K562 (cell line): ENCODE measurements at regions not wholly inside any gene's neighbourhood (a gene's known extent, or its start where the extent isn't known, plus 50 kb on each side); places are given as distances from the start of the nearest gene placed in this dataset.

ENCODE experiments used
- ATAC-seq: fragments of 200-7000 bp; cut with Tn5 transposase; 3 replicates; pipeline ENCODE4 v1.9.1; 2020; ENCODE audit warnings: moderate library complexity
- BruUV-seq: library from RNA; stranded (reverse); fragments of 400-500 nt; replicated peaks from 2 replicates; lab custom pipeline; 2021; lab: Mats Ljungman, UMichigan
- CTCF ChIA-PET: fragments of 300-600 bp; formaldehyde crosslinking; extraction: SDS; loops from one replicate; lab custom pipeline; 2021; ENCODE audit warnings: low intra/inter-chr PET ratio; lab: Yijun Ruan, JAX
- POLR2A ChIA-PET: fragments of 300-600, 350-650 bp; sonication (Branson Sonifier 250); formaldehyde crosslinking; extraction: SDS; loops from one replicate; lab custom pipeline; 2021; ENCODE audit warnings: antibody characterized with exemption, inconsistent platforms; lab: Yijun Ruan, JAX
- DNase-seq, 4 experiments: peaks; one replicate each; pipeline versions ENCODE4 v3.0.0 to v3.0.0-alpha.2; 2011 to 2018; ENCODE audit warnings: low spot score in 3 of 4, mixed read lengths in 3 of 4; ENCODE audit errors: extremely low read depth in 1 of 4
- FAIRE-seq: peaks from 2 replicates; lab custom pipeline; 2011; peaks lifted over from hg19 to GRCh38; lab: Jason Lieb, UNC
- H2AFZ ChIP-seq: 2 replicates; pipeline ENCODE4 v1.6.0; 2011; ENCODE audit warnings: low read depth, low read length, control low read depth, inconsistent platforms
- H3K27ac ChIP-seq: fragments of 200-600 bp; 3 replicates; pipeline ENCODE4 v1.8.0; 2011; ENCODE audit warnings: low read depth, mild to moderate bottlenecking, control low read depth, inconsistent platforms, low read length, moderate library complexity, mixed read lengths; ENCODE audit errors: extremely low read depth
- H3K27me3 ChIP-seq, 2 experiments: fragments of 300-600 bp in 1 of 2; 2 replicates in 1 of 2; 3 replicates in 1 of 2; pipeline versions ENCODE4 v1.6.0 to v1.8.0; 2011; ENCODE audit warnings: inconsistent platforms in 2 of 2, low read length in 2 of 2, mild to moderate bottlenecking in 1 of 2, mixed read lengths in 1 of 2, moderate library complexity in 1 of 2; ENCODE audit not compliant: control insufficient read depth in 2 of 2, insufficient read depth in 2 of 2
- H3K36me3 ChIP-seq: fragments of 300-600 bp; 3 replicates; pipeline ENCODE4 v1.8.0; 2011; ENCODE audit warnings: mild to moderate bottlenecking, low read length, inconsistent platforms; ENCODE audit not compliant: control insufficient read depth, insufficient read depth
- H3K4me1 ChIP-seq, 2 experiments: fragments of 200-600 bp in 1 of 2; replicated peaks in 1 of 2; 2 replicates in 1 of 2; 3 replicates in 1 of 2; pipeline versions ENCODE4 v1.5.1 to v1.8.0; 2011; ENCODE audit warnings: inconsistent platforms in 2 of 2, low read length in 2 of 2, mild to moderate bottlenecking in 1 of 2, mixed read lengths in 1 of 2, moderate library complexity in 1 of 2; ENCODE audit not compliant: control insufficient read depth in 2 of 2, insufficient read depth in 2 of 2
- H3K4me2 ChIP-seq: 2 replicates; pipeline ENCODE4 v1.6.1; 2011; ENCODE audit warnings: low read length, control low read depth, inconsistent platforms, mixed read lengths; ENCODE audit not compliant: insufficient read depth
- H3K4me3 ChIP-seq: fragments of 200-600 bp; sonication (generic), shearing (Covaris generic); 2 replicates; pipeline ENCODE4 v1.5.1; 2016; ENCODE audit warnings: control low read depth, inconsistent platforms
- H3K79me2 ChIP-seq: fragments of 200-600 bp; 3 replicates; pipeline ENCODE4 v1.8.0; 2011; ENCODE audit warnings: low read length, inconsistent platforms; ENCODE audit not compliant: control insufficient read depth, insufficient read depth
- H3K9ac ChIP-seq, 2 experiments: 2 replicates each; pipeline versions ENCODE4 v1.6.0 to v1.6.1; 2011; ENCODE audit warnings: low read depth in 2 of 2, low read length in 2 of 2, control low read depth in 1 of 2, inconsistent platforms in 1 of 2, mild to moderate bottlenecking in 1 of 2, mixed read lengths in 1 of 2; ENCODE audit not compliant: insufficient read depth in 1 of 2
- H3K9me1 ChIP-seq: one replicate; pipeline ENCODE4 v1.6.0; 2011; ENCODE audit warnings: inconsistent platforms, mild to moderate bottlenecking, low read length, moderate library complexity; ENCODE audit not compliant: control insufficient read depth, insufficient read depth
- H3K9me3 ChIP-seq: replicated peaks from 2 replicates; pipeline ENCODE4 v1.5.1; 2011; ENCODE audit warnings: low read depth, low read length, inconsistent platforms; ENCODE audit not compliant: control insufficient read depth, insufficient read depth
- H4K20me1 ChIP-seq: replicated peaks from 2 replicates; pipeline ENCODE4 v1.6.1; 2011; ENCODE audit warnings: low read length, inconsistent platforms, mixed read lengths; ENCODE audit not compliant: control insufficient read depth, insufficient read depth
- DIDO1 ChIP-seq: fragments of 450-650 bp; IDR thresholded peaks from 2 replicates; pipeline ENCODE4 v1.6.1; 2016; ENCODE audit warnings: low read depth, missing biosample characterization, missing genetic modification characterization
- MCM2 ChIP-seq: fragments of 450-650 bp; IDR thresholded peaks from 2 replicates; pipeline ENCODE4 v1.6.1; 2017; ENCODE audit warnings: low read depth, mild to moderate bottlenecking
- NFATC3 ChIP-seq: fragments of 450-650 bp; IDR thresholded peaks from 2 replicates; pipeline ENCODE4 v1.6.1; 2017; ENCODE audit warnings: mild to moderate bottlenecking
- SIN3B ChIP-seq: fragments of 450-650 bp; IDR thresholded peaks from 2 replicates; pipeline ENCODE4 v1.6.1; 2017; ENCODE audit warnings: low read depth, mild to moderate bottlenecking, moderate library complexity
- ZNF644 ChIP-seq: fragments of 200-800 bp; sonication (Bioruptor generic); IDR thresholded peaks from 2 replicates; pipeline ENCODE4 v1.6.1; 2016; ENCODE audit warnings: low read depth, missing genetic modification characterization, missing compliant biosample characterization
- in situ Hi-C: fragments of 300-500 bp; cut with MboI; formaldehyde crosslinking; loops from 4 replicates; pipeline ENCODE4 v1.15.0; 2018; ENCODE audit warnings: inconsistent platforms, mixed read lengths
- intact Hi-C: fragments of 100-400 bp; cut with micrococcal nuclease; formaldehyde crosslinking; loops from 2 replicates; pipeline ENCODE4 v1.14.2; 2022
- TF ChIP-seq, protein P1 (sequence below): sonication (generic); formaldehyde crosslinking; IDR thresholded peaks from 2 replicates; pipeline ENCODE4 v1.8.1; 2023; ENCODE audit warnings: mild to moderate bottlenecking, missing genetic modification reagents
- TF ChIP-seq, protein P2 (sequence below), 2 experiments: fragments of 450-650 bp; conservative IDR thresholded peaks; 2 replicates each; pipeline ENCODE4 v1.6.1; 2017; ENCODE audit warnings: mild to moderate bottlenecking in 2 of 2, moderate library complexity in 2 of 2
- TF ChIP-seq, protein P3 (sequence below): fragments of 200-800 bp; sonication (Bioruptor generic); IDR thresholded peaks from 2 replicates; pipeline ENCODE4 v1.6.1; 2016; ENCODE audit warnings: missing genetic modification characterization, missing compliant biosample characterization

DNA sequence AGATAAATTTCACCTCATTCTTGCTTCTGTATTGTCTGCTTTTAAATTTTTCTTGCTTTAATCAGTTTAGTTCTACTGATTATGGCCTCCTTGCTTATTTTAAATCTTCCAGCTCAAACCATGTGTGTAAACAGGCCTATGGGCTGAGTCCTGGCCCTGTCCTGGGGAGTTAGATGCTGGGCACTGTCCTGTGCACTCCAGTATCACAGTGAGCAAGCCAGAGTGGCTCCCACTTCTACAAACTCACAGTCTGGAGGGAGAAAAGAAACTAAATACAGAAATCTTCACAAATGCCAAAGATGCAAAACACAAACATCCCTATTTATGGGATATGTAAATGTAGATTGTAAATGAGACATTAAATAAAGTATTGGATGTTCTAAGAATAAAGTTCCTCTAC lies 101.1 kb upstream of the POGK start:
- ChIA-PET CTCF (no interaction called here), POLR2A (interaction anchor here (0.6 kb wide), 1 partner anchor 212 kb away, joined by 3 read pairs; no protein-coding TSS in a partner anchor)
- Histone ChIP-seq H3K4me3 (no peak overlapping the region), H3K27me3 (no peaks in the 10 kb centered on the region), H3K4me1 (no peaks in the 10 kb centered on the region), H3K79me2 (no peaks in the 10 kb centered on the region), H3K4me2 (no peak overlapping the region), H3K9me3 (no peaks in the 10 kb centered on the region), H2AFZ (no peak overlapping the region), H4K20me1 (no peaks in the 10 kb centered on the region), H3K36me3 (no peaks in the 10 kb centered on the region), H3K9me1 (no peaks in the 10 kb centered on the region), H3K9ac (no peak overlapping the region), H3K27ac (no peak overlapping the region)
- in situ Hi-C loops = loop anchor here (10.0 kb wide), 1 partner anchor 263 kb away; no protein-coding TSS in a partner anchor
- no peak for DNase-seq
- no TSS peak for BruUV-seq
- TF ChIP-seq, protein P1, sequence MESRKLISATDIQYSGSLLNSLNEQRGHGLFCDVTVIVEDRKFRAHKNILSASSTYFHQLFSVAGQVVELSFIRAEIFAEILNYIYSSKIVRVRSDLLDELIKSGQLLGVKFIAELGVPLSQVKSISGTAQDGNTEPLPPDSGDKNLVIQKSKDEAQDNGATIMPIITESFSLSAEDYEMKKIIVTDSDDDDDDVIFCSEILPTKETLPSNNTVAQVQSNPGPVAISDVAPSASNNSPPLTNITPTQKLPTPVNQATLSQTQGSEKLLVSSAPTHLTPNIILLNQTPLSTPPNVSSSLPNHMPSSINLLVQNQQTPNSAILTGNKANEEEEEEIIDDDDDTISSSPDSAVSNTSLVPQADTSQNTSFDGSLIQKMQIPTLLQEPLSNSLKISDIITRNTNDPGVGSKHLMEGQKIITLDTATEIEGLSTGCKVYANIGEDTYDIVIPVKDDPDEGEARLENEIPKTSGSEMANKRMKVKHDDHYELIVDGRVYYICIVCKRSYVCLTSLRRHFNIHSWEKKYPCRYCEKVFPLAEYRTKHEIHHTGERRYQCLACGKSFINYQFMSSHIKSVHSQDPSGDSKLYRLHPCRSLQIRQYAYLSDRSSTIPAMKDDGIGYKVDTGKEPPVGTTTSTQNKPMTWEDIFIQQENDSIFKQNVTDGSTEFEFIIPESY (CRISPR knock-in tag) = no peak
- TF ChIP-seq SIN3B (no peak), NFATC3 (no peak), MCM2 (no peak), ZNF644 (tag) (no peak), DIDO1 (tag) (no peak)
- TF ChIP-seq, protein P2, sequence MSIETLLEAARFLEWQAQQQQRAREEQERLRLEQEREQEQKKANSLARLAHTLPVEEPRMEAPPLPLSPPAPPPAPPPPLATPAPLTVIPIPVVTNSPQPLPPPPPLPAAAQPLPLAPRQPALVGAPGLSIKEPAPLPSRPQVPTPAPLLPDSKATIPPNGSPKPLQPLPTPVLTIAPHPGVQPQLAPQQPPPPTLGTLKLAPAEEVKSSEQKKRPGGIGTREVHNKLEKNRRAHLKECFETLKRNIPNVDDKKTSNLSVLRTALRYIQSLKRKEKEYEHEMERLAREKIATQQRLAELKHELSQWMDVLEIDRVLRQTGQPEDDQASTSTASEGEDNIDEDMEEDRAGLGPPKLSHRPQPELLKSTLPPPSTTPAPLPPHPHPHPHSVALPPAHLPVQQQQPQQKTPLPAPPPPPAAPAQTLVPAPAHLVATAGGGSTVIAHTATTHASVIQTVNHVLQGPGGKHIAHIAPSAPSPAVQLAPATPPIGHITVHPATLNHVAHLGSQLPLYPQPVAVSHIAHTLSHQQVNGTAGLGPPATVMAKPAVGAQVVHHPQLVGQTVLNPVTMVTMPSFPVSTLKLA (conservative IDR thresholded peaks at IDR 0.05) = no peak
- TF ChIP-seq, protein P3, sequence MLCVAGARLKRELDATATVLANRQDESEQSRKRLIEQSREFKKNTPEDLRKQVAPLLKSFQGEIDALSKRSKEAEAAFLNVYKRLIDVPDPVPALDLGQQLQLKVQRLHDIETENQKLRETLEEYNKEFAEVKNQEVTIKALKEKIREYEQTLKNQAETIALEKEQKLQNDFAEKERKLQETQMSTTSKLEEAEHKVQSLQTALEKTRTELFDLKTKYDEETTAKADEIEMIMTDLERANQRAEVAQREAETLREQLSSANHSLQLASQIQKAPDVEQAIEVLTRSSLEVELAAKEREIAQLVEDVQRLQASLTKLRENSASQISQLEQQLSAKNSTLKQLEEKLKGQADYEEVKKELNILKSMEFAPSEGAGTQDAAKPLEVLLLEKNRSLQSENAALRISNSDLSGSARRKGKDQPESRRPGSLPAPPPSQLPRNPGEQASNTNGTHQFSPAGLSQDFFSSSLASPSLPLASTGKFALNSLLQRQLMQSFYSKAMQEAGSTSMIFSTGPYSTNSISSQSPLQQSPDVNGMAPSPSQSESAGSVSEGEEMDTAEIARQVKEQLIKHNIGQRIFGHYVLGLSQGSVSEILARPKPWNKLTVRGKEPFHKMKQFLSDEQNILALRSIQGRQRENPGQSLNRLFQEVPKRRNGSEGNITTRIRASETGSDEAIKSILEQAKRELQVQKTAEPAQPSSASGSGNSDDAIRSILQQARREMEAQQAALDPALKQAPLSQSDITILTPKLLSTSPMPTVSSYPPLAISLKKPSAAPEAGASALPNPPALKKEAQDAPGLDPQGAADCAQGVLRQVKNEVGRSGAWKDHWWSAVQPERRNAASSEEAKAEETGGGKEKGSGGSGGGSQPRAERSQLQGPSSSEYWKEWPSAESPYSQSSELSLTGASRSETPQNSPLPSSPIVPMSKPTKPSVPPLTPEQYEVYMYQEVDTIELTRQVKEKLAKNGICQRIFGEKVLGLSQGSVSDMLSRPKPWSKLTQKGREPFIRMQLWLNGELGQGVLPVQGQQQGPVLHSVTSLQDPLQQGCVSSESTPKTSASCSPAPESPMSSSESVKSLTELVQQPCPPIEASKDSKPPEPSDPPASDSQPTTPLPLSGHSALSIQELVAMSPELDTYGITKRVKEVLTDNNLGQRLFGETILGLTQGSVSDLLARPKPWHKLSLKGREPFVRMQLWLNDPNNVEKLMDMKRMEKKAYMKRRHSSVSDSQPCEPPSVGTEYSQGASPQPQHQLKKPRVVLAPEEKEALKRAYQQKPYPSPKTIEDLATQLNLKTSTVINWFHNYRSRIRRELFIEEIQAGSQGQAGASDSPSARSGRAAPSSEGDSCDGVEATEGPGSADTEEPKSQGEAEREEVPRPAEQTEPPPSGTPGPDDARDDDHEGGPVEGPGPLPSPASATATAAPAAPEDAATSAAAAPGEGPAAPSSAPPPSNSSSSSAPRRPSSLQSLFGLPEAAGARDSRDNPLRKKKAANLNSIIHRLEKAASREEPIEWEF (CRISPR knock-in tag) = no peak
- peak; percentile 57; the same call in 1 of the 3 replicates for ATAC-seq
- intact Hi-C loops = no loop called here
- FAIRE-seq = no peak
